GM19238 (cell line): ENCODE measurements at regions not wholly inside any gene's neighbourhood (a gene's known extent, or its start where the extent isn't known, plus 50 kb on each side); places are given as distances from the start of the nearest gene placed in this dataset.
"Not testable (repeated sequence)": the region's sequence is repeated elsewhere in the genome, so short reads cannot be mapped to it uniquely, and the experiment has no call there.

Source experiments
- DNase-seq: peaks from one replicate; pipeline ENCODE4 v3.0.0; 2011; ENCODE audit warnings: low spot score; ENCODE audit not compliant: insufficient read length

DNA sequence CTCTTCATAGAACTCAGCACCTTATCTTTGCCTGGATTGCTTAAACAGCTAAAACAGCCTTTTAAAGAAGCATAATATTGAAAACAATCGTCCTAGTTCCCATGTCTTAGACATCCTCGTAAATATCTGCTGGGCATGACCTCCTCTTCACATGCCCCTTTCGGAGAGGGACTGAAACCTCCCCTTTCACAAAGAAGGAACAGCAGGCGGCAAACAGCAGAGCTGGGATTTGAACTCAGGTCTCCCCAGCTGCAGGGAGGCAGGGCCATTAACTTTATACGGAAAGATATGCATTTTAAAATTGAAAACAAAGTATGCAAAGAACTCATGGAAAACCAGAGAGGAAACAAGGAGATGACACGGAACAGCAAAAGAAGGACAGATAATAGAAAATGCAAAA is 249.9 kb downstream of the FOXL1 start:
- DNase-seq, result no peak

DNA sequence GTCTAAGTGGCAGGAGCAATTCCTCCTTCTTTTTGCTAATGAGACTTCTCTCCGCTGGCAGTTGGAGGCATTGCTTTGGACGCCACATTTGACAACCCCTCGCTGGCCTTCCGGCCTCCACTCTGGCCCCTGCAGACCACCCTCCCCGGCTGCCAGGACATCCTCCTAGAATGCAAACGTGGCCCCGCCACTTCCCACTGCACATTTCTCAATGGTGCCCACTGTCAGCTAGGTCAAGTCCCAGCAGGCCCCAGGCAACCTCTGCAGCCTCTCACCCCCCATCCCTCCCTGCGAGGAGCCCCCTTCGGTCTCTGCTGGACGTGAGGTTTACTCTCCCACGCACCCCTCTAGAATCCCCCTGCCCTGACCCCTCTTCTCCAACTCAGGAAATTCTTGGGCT is 250.3 kb downstream of the FOXL1 start:
- DNase-seq, result no peak

DNA sequence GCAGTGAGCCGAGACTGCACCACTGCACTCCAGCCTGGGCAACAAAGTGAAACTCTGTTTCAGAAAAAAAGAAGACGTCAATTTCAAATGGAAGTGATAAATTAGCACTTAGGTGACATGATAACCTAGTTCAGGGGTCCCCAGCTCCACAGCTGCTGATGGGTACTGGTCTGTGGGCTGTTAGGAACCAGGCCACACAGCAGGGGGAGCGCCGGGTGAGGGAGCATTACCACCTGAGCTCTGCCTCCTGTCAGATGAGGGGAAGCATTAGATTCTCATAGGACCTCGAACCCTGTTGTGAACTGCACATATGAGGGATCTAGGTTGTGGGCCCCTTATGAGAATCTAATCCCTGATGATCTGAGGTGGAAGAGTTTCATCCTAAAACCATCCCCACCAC is 253.0 kb downstream of the FOXL1 start:
- DNase-seq, result no peak

DNA sequence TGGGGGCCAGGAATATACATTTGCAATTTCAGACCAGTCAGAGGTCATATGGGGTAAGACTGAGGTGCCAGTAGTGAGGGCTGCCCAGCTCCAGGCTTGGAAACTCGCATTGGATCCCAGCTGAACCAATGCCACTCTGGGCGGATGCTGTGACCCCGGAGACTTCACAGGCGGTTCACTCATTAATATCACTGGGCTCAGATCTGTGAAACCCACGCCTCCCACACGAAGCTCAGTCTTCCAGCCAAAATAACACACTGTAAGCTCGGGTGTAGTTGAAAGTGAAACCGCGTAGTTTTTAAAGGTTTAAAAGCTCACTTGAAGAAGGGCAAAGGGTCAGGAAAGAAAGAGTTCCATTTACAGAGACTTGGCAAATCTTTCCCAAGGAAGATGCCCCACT is 254.8 kb downstream of the FOXL1 start:
- no peak for DNase-seq

DNA sequence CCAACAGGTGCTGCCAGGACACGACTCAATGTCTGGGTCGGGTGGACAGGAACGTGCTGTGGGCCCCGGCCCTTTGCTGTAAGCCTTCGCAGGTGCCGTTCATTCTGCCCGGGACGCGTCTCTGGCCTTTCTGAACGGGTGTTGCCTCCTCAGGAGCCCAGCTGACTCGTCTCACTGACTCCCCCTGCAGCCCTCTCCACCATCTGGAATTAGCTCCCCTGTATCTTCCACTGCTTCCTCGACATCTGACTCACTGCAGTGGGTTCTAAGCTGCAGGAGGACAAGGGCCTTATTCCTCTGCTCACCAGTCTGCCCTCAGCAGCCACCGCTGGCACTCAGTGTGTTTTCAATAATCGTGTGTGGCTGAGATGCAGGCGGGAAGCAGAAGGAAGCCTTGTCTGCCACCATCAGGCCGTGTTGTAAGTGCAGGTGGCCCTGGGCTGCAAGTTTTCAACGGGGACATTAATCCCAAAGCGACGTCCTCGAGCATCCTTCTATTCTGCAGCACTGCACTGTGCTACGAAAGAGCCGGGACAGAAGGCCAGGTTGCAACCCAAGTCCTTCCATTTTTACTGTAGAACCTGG is 256.2 kb downstream of the FOXL1 start:
- DNase-seq, result no peak

DNA sequence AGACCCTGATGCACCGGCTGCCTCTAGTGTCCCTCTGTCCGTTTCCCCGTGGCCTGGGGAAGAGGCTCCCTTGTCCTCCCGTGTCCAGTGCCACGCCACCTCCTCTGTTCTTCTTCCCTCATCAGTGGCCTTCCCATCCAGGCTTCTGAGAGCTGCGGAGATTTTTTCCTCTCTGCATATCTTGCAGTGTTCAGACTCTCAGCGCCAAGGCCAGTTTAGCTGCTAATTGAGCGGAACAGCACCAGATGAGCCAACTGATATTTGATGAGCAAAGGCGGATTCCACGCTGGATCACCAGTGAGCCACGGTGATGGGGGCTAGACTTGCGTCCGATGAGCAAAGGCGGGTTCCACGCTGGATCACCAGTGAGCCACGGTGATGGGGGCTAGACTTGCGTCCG is 257.6 kb downstream of the FOXL1 start:
- no peak for DNase-seq

DNA sequence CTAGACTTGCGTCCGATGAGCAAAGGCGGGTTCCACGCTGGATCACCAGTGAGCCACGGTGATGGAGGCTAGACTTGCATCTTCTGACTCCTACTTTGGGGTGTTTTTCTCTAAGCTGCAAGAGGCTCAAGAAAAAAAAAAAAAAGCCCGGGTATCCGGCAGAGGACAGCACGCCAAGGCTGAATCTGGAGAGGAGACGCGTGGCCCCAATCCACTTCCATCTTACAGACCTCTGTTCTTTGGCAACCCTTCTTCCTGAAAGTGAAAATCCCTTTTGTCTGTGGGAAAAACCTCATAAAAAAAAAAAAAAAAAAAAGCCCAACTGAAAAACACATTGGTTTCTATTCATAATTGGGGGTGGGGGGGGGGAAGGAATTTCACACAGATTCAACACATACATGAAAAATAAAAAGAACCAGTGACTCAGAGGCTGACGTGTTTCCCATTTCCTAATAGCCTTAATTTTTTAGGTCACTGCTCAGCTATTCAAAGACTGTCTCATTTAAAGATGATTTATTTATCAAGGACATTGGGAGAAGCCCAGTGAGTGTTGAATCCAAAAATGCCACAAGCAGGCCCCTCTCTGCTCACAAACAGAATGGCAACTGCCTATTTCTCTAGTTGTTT is 258.3 kb downstream of the FOXL1 start:
- DNase-seq, result no peak

DNA sequence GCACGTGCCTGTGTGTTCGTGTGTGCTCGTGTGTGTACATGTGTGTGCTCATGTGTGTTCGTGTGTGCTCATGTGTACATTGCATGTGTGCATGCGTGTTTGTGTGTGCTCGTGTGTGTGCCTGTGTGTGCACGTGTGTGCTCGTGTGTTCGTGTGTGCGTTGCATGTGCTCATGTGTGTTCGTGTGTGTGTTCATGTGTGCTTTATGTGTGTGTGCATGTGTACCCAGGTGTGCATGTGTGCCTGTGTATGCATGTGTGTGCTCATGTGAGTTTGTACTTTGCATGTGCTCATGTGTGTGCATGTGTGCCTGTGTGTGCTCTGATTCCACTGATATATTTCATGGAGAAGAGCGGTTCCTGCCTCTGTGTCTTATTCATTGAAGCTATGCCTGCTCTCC is 265.5 kb downstream of the FOXL1 start:
- no peak for DNase-seq

DNA sequence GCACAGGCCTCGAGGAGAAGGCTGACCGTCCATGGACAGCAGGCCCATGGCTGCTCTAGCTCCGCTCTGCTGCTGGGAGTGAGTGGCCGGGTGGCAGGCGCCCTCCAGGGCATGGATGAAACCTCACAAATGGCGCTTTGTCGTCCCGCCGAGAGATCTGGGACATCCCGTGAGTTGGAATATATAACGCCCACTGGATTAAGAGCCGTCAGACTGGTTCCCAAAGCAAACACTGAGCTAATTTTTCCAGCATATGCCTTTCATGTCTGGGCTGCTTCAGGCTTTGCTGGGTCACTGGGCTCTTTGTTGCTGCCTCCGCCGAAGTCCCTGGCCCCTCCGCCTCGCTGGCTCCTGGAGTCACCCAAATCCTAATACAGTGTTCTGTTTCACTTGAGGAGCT is 266.3 kb downstream of the FOXL1 start:
- DNase-seq, result no peak

DNA sequence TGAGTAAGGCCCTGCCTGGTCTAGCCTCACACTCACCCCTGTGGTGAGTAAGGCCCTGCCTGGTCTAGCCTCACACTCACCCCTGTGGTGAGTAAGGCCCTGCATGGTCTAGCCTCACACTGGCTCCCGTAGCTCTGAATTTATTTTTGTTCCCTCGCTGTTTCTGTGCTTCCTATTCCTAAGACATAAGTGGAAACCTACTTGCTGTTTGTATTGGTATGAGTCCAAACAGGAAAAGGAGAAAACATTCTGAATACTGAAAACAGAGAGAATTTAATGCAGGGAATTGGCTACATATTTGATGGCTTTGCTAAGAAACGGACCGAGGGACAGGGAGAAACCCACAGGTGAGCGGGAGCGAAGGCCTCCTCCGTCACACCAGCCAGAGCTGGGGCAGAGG is 267.8 kb downstream of the FOXL1 start:
- no peak for DNase-seq

DNA sequence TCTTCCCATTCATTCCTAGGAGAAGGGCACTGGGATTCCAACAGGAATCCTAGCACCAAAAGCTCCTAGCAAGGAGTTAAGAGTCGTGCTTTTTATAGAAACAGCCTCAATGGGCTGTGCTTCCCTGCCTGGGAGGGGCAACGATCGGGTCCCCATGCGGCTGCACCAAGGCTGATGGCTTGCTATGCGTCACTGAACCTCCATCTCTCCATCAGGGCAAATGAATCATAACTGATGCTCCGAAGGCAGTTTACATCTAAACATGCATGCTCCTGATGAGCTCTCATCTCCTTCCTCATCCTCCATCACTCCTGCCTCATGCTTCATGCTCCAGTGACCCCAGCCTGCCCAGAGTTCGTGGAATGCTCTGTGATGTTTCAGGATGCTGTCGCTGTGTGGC is 270.5 kb downstream of the FOXL1 start:
- DNase-seq, result no peak

DNA sequence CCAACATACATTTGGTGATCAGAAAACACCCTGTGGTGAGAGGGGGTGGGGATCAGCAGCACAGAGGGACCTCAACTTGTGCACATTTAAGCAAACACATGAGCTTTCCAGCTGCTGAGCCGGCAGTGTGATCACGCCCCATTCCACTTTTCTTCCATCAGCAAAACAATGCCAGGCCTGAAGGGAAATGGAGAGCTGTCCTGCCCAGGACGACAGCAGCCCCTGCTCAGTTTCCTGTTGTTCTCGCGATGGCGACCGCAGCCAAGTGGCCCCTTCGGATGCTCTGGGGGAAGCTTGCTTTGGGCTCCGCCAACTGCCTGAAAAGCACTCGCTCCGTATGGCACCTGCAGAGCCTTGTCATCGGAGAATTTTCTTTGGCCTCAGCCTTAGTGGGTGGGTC is 272.3 kb downstream of the FOXL1 start:
- DNase-seq, result no peak

DNA sequence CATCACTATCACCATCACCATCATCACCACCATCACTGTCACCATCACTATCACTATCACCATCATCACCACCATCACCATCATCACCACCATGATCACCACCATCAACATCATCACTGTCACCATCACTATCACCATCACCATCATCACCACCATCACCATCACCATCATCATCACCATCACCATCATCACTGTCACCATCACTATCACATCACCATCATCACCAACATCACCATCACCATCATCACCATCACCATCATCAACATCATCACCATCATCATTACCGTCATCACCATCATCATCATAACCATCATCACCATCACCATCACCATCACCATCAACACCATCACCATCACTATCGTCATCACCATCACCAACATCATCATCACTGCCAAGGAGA is 273.8 kb downstream of the FOXL1 start:
- DNase-seq, result no peak

DNA sequence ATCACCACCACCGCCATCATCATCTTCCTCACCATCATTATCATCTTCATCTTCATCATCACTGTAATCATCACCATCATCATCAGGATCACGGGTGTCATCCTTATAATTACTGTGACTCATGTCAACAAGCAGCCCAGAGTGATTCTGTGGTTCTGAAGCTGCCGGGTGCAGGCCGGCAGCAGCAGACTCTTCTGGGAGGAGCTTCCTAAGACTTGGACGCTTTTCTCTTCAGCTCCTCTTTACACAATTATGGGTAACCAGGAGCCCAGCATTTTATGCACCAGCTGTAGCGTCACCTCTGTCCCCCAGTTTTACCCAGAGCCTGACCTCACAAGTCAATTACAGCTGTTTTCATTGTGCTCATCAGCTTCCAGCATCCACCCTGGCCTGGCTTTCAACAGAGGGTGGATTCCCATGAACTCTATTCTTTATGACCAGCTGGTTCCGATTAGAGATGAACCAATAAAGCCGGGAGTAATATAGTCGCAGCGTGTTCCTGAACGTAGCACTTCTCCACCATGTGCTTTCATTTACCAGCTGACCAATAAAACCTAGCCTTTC is 275.8 kb downstream of the FOXL1 start:
- DNase-seq, result no peak

DNA sequence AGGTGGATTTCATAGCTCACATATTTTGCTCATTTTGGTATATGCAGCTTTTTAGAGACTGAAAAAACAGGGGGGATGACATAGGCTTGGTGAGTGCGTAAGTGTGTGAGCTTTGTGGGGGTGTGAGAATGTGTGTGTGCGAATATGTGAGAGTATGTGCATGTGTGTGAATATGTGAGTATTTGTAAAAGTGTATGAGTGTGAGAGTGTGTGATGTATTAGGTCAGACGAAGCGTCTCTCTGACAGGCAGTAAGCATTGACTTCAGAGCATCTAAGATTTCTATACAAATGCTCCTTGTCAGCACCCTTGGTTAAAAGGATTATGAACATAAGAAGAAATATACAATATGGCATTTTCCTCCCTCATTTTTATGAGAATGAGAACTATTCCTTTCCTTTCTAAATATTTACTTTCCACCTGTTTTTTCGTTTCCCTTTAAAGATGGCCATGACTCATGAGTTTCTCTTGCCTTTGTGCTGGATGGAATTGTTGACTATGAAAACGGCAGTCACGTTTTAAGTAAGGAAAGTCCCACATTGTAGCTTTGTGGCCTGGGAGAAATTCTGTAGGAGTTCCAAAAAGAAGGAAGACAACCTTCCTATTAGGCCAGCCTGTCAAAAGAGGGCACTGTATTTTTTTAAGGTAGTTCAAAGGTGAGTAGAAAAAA is 276.4 kb downstream of the FOXL1 start:
- DNase-seq, result no peak

DNA sequence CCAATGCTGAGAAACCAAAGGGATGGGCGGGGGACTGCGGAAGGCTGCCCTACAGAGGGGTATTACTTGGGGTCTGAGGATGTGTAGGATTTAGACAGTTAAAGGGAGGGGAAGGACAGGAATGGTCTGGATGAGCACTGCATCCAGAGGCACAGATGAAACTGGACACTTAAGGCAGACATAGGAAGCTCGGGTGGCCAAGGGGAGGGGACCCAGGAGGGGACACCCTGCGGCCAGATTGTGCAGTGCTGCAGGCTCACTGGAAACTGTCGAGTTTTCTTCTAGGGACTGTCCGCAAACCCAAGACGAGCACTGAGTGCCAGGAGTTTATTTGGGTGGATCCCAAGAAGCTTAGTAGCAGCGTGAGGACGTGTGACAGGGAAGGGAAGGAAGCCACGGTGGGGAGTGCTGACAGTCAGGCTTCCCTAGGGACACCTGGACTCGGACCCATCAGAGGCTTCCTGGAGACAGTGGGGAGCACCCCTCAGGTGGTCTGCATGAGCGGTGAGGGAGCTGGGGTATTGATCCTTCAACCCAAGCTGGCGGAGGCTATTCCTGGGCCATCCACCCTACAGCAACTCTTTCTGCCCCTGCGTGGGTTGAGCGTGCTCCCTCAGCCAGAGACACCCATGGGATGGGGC is 278.7 kb downstream of the FOXL1 start:
- no peak for DNase-seq

DNA sequence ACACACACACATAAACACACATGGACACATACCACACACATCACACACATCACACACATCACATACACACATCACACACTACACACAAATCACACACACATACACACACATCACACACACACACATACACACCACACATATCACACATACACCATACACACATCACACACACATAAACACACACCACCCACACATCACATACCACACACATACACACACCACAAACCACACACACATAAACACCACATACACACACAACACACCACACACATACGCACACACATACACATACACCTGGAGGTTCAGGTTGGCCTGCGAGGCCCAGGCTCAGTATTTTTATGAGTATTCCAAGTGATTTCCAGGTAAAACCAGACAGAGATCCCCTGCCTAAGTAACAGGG is 279.5 kb downstream of the FOXL1 start:
- DNase-seq, result no peak

DNA sequence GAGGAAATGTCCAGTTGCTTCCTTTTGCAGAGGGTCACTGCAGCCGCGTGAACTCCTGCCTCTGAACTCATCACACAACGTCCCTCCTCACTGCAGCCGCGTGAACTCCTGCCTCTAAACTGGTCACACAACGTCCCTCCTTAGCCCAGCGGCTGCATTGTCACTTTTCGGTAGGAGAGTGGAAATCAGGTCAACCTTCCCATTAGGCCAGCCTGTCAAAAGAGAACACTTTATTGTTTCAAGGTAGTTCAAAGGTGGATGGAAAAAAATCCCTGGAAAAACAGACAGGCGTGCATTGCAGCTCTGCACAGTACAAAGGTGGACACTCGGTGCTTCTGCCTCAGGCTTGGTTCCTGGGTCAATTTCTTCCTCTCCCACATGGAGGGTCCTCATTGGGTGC is 280.2 kb downstream of the FOXL1 start:
- no peak for DNase-seq

DNA sequence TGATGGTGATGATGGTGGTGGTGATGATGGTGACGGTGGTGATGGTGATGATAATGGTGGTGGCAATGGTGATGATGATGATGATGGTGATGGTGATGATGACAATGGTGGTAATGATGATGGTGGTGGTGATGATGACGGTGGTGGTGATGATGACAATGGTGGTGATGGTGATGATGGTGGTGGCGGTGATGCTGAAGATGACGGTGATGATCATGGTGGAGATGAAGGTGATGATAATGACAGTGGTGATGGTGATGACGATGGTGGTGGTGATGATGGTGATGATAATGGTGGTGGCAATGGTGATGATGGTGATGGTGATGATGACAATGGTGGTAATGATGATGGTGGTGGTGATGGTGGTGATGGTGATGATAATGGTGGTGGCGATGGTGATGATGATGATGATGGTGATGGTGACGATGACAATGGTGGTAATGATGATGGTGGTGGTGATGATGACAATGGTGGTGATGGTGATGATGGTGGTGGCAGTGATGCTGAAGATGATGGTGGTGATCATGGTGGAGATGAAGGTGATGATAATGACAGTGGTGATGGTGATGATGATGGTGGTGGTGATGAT is 283.0 kb downstream of the FOXL1 start:
- DNase-seq, result not testable (repeated sequence)

DNA sequence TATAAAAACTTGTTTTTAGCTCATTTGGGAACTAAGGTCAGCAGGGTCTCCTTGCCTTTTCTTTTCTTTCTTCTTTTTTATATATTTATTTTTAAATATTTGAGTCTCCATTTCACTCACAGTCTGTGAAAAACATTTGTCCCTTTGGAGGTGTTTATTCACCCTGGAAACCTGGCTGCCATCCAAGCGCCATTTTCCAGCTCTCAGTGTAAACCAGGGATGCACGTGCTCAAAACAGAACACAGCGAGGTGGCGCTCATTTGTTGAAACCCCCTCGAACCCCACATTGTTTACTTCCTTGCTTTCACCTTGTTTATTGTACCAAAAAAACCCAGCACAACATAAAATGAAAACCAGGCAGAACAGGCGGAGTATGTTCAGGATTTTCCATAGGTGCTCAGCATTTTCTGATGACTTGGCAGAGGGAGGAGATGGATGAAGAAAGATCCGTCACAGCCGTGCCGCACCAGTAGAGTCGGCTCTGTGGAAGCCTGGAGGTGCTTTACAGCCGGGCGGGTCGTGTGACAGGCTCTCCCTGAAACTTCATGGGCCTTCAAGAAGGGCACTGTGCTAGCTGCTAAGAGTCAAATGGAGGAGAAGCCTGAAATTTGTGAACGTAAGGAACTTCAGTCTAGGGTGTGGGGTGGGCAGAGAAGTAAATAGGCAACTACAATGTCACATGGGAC is 284.4 kb downstream of the FOXL1 start:
- DNase-seq, result no peak

DNA sequence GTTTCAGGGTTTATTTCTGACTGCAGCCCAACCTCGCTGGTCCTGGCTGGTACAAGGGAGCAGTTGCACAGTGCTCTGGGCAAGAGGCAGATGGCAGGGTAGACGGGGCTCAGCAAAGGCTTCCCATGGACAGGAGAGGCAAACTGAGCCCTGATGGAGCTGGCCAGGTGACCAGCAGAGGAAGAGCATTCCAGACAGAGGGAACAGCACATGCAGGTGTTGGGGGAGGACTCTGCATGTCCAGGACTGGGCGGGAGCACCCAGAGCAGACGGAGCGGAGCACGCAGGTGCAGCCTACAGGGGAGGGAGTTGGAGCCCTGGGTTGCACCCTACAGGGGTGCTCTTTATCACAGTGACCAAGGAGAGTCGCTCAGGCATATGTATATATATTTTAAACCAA is 285.3 kb downstream of the FOXL1 start:
- no peak for DNase-seq
